Right atrium auricular region (tissue), 2 donors: ENCODE measurements at regions not wholly inside any gene's neighbourhood (a gene's known extent, or its start where the extent isn't known, plus 50 kb on each side); places are given as distances from the start of the nearest gene placed in this dataset.

Source experiments
- DNase-seq: peaks from one replicate; pipeline ENCODE4 v3.0.0-alpha.2; 2019; ENCODE audit warnings: low spot score
- H3K27ac ChIP-seq, 2 donors: fragments of 200-600 bp; sonication (generic); 1 replicate in 1 of 2; 2 replicates in 1 of 2; pipeline ENCODE4 v1.5.1; 2016 to 2019
- H3K27me3 ChIP-seq, 2 donors: fragments of 200-600 bp; sonication (generic); one replicate each; pipeline versions ENCODE4 v1.5.1 to v1.6.0; 2017 to 2019
- H3K36me3 ChIP-seq: fragments of 200-600 bp; sonication (generic); one replicate; pipeline ENCODE4 v1.5.1; 2016
- H3K4me1 ChIP-seq, 2 donors: fragments of 200-600 bp; sonication (generic); one replicate each; pipeline versions ENCODE4 v1.5.1 to v1.6.0; 2017 to 2019
- H3K4me3 ChIP-seq, 2 donors: fragments of 200-600 bp; sonication (generic); 1 replicate in 1 of 2; 2 replicates in 1 of 2; pipeline ENCODE4 v1.5.1; 2017 to 2019; ENCODE audit warnings: mild to moderate bottlenecking in 1 of 2, moderate library complexity in 1 of 2
- H3K9me3 ChIP-seq, 2 donors: fragments of 200-600 bp; sonication (generic); one replicate each; pipeline ENCODE4 v1.5.1; 2019
- TF ChIP-seq, protein P1 (sequence below), 2 donors: fragments of 200-600 bp; sonication (generic); IDR thresholded peaks; one replicate each; pipeline ENCODE4 v1.5.1; 2019; ENCODE audit warnings: antibody characterized with exemption in 2 of 2

DNA sequence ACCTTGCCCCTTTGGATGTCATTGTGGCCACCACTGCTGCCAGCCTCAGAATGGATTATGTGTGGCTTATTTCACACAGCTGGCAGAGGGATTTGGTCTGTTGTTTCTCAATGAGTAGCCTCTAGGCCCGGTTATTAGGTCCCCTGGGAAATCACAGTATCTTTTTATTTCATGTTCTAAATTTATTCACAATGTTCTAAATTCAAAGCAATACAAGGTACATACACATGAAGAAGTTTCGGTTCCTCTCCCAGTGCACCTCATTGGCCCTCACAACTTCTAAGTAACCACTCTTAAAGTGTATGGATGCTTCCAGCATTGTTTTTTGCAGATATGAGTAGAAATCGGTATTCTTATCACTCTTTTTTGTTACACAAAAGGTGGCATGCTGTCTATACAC lies 262.7 kb downstream of the RCHY1 start:
- no peaks in the 10 kb centered on the region for H3K9me3 ChIP-seq
- no peaks in the 10 kb centered on the region for H3K36me3 ChIP-seq
- no peak overlapping the region for H3K27ac ChIP-seq
- TF ChIP-seq, protein P1, sequence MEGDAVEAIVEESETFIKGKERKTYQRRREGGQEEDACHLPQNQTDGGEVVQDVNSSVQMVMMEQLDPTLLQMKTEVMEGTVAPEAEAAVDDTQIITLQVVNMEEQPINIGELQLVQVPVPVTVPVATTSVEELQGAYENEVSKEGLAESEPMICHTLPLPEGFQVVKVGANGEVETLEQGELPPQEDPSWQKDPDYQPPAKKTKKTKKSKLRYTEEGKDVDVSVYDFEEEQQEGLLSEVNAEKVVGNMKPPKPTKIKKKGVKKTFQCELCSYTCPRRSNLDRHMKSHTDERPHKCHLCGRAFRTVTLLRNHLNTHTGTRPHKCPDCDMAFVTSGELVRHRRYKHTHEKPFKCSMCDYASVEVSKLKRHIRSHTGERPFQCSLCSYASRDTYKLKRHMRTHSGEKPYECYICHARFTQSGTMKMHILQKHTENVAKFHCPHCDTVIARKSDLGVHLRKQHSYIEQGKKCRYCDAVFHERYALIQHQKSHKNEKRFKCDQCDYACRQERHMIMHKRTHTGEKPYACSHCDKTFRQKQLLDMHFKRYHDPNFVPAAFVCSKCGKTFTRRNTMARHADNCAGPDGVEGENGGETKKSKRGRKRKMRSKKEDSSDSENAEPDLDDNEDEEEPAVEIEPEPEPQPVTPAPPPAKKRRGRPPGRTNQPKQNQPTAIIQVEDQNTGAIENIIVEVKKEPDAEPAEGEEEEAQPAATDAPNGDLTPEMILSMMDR (IDR thresholded peaks at IDR 0.05), result no peak
- DNase-seq, result no peak
- H3K4me1 ChIP-seq, result no peaks in the 10 kb centered on the region
- no peaks in the 10 kb centered on the region for H3K27me3 ChIP-seq
- H3K4me3 ChIP-seq, result no peak overlapping the region

DNA sequence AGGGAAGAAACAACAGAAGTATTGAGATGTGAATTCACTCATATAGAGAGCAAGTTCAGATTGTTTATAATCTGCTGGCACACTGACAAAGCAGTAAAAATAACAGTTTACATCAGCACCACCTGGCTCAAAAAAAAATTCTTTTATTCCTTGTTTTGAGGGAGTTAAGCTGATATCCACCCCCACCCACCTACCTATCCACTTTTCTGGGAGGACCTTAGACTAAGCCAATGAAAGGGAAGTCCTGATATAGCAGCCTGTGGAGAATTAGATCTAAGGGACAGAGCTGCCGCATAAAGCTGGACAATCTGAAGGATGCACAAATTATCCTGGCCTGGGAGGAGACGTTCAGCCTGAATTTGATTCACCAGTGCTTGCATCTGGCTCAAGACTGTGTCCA lies 264.5 kb downstream of the RCHY1 start:
- no peak for DNase-seq
- Histone ChIP-seq H3K27ac (no peak overlapping the region), H3K27me3 (no peaks in the 10 kb centered on the region), H3K4me3 (no peak overlapping the region), H3K9me3 (no peaks in the 10 kb centered on the region), H3K36me3 (no peaks in the 10 kb centered on the region), H3K4me1 (no peaks in the 10 kb centered on the region)
- TF ChIP-seq, protein P1 (IDR thresholded peaks at IDR 0.05), result no peak

GRCh38 chr4:75248770-75249407 lies 265.3 kb downstream of the RCHY1 start:
- H3K36me3 ChIP-seq, result no peaks in the 10 kb centered on the region
- no peaks in the 10 kb centered on the region for H3K4me1 ChIP-seq
- no peak for DNase-seq
- no peak overlapping the region for H3K4me3 ChIP-seq
- TF ChIP-seq, protein P1 (IDR thresholded peaks at IDR 0.05), result no peak
- no peaks in the 10 kb centered on the region for H3K9me3 ChIP-seq
- no peak overlapping the region for H3K27ac ChIP-seq
- H3K27me3 ChIP-seq, result no peaks in the 10 kb centered on the region

DNA sequence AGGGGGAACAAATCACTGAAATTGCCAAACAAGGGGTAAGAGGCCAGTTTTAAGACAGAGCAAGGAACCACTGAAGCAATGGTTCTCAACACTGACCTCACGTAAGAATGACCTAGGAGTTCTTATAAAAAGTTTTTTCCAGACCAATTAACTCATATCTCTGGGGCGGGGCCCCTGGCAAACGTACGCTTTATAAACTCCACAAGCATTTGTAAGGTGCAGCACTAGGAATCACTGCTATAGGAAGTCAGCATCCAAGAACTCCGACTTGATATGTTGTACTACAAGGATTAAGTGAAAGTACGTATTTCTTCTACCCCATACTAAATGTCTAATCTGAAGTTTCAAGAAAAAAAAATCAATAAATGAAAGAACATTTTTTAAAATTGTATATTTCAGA lies 269.9 kb downstream of the RCHY1 start:
- DNase-seq, result no peak
- H3K36me3 ChIP-seq, result no peaks in the 10 kb centered on the region
- no peaks in the 10 kb centered on the region for H3K4me1 ChIP-seq
- no peaks in the 10 kb centered on the region for H3K27me3 ChIP-seq
- no peak overlapping the region for H3K4me3 ChIP-seq
- H3K9me3 ChIP-seq, result peaks cover 0 to under 1% of the 10 kb centered on the region in 2 donors
- TF ChIP-seq, protein P1 (IDR thresholded peaks at IDR 0.05), result no peak
- H3K27ac ChIP-seq, result no peak overlapping the region

GRCh38 chr4:75243570-75243969 lies 270.6 kb downstream of the RCHY1 start:
- H3K9me3 ChIP-seq, result peaks cover 0 to 6% of the 10 kb centered on the region in 2 donors
- TF ChIP-seq, protein P1 (IDR thresholded peaks at IDR 0.05), result no peak
- H3K36me3 ChIP-seq, result no peaks in the 10 kb centered on the region
- H3K4me1 ChIP-seq, result no peaks in the 10 kb centered on the region
- no peak overlapping the region for H3K27ac ChIP-seq
- H3K27me3 ChIP-seq, result no peaks in the 10 kb centered on the region
- no peak for DNase-seq
- H3K4me3 ChIP-seq, result no peak overlapping the region

DNA sequence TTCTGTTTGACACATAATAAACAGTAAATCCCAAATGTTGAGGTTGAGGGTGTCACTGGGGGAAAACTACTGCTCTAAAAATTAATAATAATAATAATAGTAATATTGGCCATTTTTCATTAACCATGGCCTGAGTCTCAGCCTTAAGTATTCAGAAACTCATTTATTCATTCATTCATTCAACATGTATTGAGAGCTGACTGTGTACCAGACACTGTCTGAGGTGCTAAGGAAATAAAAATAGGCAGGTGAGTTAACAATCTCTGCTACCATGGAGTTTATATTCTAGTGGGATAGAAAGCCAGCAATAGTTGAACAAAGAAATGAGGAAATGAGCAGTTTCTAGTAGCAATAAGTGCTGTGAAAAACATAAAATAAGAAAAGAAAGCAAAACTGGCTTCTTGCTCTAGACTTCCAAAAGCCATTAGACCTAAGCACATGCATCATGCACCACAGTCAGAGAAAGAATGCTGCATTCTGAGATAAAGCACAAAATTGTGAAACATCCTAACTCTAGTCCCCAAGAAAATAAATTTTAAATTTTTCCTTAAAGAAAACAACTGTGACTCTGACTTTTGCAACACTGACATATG lies 278.7 kb downstream of the RCHY1 start:
- DNase-seq, result no peak
- no peak overlapping the region for H3K27ac ChIP-seq
- H3K27me3 ChIP-seq, result no peaks in the 10 kb centered on the region
- TF ChIP-seq, protein P1 (IDR thresholded peaks at IDR 0.05), result no peak
- peaks cover 0 to 6% of the 10 kb centered on the region in 2 donors for H3K9me3 ChIP-seq
- H3K4me3 ChIP-seq, result no peak overlapping the region
- H3K36me3 ChIP-seq, result no peaks in the 10 kb centered on the region
- H3K4me1 ChIP-seq, result no peaks in the 10 kb centered on the region
